ENCODE measurements at regions not wholly inside any gene's neighbourhood (a gene's known extent, or its start where the extent isn't known, plus 50 kb on each side); places are given as distances from the start of the nearest gene placed in this dataset.
"Not testable (repeated sequence)": the region's sequence is repeated elsewhere in the genome, so short reads cannot be mapped to it uniquely, and the experiment has no call there.

DNA sequence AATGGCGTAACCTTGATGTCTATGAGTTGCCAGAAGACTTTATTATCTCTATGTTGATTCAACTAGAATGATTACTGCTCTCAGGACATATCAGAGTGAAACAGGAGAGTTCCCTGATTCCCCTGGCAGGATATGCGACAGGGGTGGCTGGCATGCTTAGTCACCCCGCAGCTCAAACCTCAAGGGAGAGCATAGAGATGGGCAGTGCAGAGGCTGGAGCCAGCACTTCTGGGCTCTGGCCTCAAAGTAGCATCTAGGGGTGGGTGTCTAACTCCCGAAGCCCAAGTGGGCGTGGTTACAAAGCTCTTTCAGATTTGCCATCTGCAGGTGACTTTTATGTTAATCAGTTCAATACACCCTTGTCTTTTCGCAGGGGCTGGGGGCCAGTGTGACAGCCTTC lies 391.6 kb downstream of the ADCYAP1 start:
- DNase-seq (ENCODE audit: low spot score): no peak

GRCh38 chr18:1302861-1303260 lies 398.2 kb downstream of the ADCYAP1 start:
- DNase-seq (ENCODE audit: low spot score): no peak

DNA sequence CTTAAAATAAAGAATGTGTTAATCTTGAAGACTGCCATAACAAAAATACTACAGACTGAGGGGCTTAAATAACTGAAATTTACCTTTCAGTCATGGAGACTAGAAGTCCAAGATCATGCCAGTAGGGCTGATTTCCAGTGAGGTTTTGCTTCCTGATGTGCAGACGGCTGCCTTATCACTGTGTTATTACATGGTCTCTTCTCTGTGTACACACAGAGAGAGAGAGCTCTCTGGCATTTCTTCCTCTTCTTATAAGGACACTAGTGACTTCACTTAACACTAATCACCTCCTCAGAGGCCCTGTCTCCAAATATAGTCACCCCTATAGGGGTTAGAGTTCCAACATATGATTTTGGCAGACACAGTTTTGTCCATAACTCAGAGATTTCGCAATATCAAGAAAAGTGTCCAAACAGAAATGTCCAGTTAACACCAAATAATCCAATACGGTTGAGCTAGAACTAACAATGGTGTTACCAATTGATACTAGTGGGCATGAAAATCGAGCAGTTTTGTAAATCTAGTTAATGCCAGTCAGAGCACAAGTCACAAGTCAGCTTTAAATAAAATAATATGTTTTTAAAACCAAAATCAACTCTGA lies 399.8 kb downstream of the ADCYAP1 start:
- DNase-seq (ENCODE audit: low spot score): no peak

DNA sequence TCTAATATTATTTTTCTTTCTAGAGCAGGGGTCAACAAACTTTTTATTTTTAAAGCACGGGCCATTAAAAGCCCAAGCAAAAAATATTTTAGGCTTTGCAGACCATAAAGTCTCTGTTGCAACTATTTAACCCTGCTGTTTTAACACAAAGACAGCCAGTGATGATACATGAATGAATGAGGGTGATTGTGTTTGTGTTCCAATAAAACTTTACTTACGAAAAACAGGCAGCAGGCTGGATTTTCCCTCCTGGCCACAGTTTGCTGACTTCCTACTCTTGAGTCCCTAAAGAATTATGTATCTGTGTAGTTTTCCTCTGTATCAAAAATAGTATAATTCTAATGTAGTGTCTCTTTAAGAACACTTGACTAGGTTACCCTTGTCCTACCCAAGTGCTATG lies 402.0 kb downstream of the ADCYAP1 start:
- no peak for DNase-seq (ENCODE audit: low spot score)

GRCh38 chr18:1308686-1309085 lies 404.0 kb downstream of the ADCYAP1 start:
- DNase-seq (ENCODE audit: low spot score): no peak

GRCh38 chr18:1311376-1311775 lies 406.7 kb downstream of the ADCYAP1 start:
- DNase-seq (ENCODE audit: low spot score): no peak

GRCh38 chr18:1335345-1335744 lies 430.7 kb downstream of the ADCYAP1 start:
- DNase-seq (ENCODE audit: low spot score): not testable (repeated sequence)

GRCh38 chr18:1350931-1351450 lies 446.3 kb downstream of the ADCYAP1 start:
- DNase-seq (ENCODE audit: low spot score): no peak

DNA sequence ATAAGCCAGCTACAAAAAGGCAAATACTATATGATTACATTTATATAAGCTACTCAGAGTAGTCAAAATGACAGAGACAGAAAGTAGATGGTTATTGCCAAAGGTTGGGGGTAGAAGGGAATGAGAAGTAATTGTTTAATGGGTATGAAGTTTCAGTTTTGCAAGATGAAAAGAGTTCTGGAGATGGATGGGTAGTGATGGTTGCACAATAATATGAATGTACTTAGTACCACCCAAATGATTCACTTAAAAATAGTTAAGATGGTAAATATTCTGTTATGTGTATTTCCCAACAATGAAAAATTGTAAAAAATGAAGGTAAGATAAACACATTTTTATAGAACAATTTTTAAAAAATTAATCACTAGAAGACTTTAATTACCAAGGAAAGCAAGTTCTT lies 448.4 kb downstream of the ADCYAP1 start:
- DNase-seq (ENCODE audit: low spot score): no peak

DNA sequence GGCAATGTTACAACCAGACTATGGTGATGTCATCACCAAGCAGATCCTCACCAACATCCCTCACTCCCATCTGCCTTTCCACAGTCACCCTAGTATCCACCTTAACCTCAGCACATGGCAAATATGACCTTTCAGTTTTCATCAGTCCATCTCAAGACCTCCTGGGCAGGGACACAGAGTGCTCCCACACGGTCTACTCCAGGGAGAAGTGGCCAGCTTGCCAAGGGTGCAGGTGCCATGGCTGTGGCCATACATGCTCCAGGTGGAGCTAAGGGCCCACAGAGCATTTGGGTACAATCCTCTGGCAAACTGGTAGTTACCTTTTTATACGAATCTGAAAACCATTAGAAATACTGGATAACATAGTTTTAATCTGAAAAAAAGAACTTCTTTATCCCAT lies 453.1 kb downstream of the ADCYAP1 start:
- no peak for DNase-seq (ENCODE audit: low spot score)

DNA sequence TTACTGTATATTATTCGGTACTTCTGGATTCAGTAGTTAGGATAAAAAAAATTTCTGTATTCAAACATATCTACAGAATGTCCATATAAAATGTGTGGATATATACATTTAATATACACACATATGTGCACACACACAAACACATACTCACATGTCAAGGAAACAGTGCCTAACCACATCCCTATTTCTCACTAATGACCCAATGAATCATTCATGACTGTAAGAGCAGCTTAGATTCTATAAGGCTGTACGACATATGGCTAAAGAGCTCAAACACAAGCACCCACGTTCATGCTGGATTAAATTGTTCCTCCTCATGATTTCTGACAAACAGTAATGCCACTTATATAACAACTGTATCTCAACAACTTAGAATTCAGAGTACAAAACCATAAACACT lies 457.3 kb downstream of the ADCYAP1 start:
- no peak for DNase-seq (ENCODE audit: low spot score)

DNA sequence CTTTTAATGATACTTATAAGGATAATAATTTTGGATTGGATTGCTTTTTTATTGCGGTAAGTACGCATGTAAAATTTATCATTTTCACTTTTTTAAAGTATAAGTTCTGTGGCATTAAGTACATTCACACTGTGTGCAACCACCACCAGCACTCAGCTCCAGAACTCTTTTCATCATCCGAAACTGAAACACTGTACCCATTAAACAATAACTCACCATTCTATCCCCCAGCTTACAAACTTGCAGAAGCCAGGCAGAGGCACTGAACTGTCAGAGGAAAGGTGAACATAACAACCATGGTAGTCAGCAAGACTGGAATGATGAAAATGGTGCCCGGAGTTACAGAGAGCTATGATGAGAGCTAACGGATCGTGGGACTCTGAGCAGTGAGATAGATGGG lies 465.9 kb downstream of the ADCYAP1 start:
- DNase-seq (ENCODE audit: low spot score): no peak

DNA sequence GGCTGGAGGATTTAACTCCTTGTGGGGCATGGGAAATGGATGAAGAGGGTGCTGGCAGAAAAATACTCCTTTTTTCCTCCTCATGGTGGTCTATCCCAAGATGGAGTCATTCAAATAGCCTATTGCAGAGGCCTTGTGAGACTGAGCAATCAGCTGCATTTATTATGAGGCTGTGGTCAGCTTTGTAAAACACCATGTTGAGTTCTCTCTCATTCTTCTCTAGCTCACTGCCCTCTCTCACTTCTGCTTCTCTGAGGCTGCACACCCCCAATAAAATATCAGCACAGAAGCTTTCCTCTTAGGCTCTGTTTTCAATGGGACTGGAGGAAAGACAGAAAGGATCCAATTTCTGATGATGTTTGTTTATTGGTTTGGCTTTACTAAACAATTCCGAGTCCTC lies 467.1 kb downstream of the ADCYAP1 start:
- no peak for DNase-seq (ENCODE audit: low spot score)

GRCh38 chr18:1383465-1383864 lies 478.8 kb downstream of the ADCYAP1 start:
- DNase-seq (ENCODE audit: low spot score): no peak

DNA sequence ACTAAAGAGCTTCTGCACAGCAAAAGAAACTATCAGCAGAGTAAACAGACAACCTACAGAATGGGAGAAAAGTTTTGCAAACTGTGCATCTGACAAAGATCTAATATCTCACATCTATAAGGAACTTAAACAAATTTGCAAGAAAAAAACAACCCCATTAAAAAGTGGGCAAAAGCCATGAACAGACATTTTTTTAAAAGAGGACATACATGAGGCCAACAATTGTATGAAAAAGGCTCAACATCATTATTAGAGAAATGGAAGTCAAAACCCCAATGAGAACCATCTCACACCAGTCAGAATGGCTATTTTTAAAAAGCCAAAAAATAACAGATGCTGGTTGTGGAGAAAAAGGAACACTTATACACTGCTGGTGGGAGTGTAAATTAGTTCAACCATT lies 483.8 kb downstream of the ADCYAP1 start:
- not testable (repeated sequence) for DNase-seq (ENCODE audit: low spot score)

GRCh38 chr18:1392046-1392445 lies 487.4 kb downstream of the ADCYAP1 start:
- peak; percentile 35 for DNase-seq (ENCODE audit: low spot score)

DNA sequence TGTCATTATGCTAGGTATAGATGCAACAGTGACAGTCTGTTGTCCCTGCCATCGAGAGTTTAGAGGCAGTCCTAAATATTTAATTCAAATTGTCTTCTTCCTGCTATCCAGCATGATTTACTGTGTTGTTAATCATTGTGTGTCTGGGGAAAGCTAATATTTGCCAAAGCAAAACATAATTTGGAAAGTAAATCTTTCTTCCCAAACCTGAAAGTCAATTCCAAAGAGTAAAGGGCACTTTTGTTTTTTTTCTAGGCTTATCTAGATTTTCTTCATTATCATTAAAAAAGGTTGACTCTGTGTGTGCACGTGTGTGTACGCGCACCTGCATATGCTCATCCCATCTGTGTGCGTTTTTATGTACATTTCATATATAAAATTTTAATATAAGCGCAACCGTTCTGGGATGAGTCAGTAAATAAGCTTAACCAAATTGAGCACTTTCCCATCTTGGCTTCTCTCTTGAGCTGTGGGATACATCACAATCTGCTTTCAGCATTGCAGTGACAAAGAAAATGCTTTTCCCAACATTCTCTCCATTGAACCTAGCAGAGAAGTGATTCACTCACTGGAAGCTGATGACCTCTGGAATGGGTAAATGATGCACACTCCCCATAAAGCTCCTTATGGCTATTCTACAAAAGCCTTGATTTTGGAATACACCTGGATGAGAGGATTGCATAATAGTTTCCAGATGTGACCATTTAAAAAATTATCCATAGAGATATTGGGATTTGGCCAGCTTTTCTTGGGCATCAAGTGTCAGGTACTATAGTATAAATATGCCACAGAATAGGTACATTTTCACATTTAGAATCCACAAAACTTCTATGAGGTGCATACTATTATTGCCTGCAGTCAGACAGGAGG lies 488.4 kb downstream of the ADCYAP1 start:
- no peak for DNase-seq (ENCODE audit: low spot score)

DNA sequence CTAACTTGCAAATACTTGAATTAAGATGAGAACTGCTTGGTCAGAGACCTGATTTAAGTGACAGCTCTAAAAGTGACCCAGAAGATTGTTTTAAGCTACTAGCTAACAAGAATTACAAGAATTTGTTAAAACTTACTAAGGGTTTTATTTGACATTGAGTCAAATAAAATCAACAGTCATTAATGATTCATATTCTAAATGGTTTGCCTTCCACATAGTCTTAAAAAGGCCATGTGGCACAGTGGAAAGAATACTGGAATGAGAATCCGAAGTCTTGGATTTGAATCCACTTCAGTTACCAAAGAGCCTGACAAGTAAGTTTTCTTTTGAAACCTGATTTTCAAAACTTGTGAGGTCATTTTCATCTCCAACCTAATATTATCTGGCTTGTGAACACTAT lies 489.3 kb downstream of the ADCYAP1 start:
- DNase-seq (ENCODE audit: low spot score): no peak

DNA sequence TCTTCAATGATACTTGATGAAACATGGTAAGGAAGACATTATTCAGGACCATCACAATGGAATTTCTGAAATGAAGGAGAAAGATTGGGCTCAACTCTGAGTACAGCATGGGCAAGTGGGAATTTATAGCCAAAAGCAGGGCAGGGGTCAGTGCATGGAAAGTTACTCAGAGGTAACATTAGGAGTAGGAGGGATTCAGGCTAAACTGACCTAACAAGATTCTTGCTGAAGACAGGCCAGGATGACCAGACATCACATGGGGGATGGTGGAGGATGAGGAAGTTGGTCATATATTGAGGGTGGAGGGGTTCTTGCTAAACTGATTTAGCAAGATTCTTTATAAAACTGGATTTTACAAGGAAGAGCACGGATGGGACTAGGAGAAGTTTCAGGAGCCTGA lies 489.8 kb downstream of the ADCYAP1 start:
- no peak for DNase-seq (ENCODE audit: low spot score)

DNA sequence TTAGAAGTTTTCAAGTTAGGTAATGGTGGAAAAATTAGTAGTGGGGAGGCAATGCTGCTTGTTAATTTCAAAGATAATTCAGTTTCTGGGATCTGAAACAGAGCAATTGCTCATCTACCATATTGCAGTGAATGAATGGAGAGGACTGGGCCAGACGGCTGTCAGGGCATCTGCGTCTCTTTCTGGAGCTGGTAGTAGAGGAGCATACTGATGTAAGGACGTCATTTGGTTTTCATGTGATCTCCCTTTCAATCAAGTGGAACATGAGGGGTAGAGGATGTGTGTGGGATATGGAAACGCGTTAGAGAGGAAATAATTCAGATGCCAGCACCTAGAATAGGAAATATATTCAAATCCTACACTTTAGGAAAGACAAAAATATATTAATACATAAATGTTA lies 490.3 kb downstream of the ADCYAP1 start:
- DNase-seq (ENCODE audit: low spot score): no peak

DNA sequence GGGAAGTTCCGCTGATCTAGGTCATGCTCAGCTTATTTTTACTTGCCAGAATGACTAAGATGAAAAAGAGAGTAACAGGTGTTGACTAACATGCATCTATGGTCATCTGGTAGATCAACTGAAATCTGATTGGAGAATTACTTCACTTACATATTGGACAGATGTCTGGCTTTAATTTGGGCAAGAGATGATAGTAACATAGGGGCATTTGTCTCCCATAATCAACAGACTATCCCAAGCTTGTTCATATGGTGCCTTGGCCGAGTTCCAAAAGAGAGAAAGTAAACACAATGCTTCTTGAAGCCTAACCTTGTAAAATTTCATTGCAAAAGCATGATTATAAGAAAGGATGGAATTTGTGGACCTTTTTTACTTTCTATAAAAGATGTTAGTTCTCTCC lies 503.7 kb downstream of the ADCYAP1 start:
- no peak for DNase-seq (ENCODE audit: low spot score)

DNA sequence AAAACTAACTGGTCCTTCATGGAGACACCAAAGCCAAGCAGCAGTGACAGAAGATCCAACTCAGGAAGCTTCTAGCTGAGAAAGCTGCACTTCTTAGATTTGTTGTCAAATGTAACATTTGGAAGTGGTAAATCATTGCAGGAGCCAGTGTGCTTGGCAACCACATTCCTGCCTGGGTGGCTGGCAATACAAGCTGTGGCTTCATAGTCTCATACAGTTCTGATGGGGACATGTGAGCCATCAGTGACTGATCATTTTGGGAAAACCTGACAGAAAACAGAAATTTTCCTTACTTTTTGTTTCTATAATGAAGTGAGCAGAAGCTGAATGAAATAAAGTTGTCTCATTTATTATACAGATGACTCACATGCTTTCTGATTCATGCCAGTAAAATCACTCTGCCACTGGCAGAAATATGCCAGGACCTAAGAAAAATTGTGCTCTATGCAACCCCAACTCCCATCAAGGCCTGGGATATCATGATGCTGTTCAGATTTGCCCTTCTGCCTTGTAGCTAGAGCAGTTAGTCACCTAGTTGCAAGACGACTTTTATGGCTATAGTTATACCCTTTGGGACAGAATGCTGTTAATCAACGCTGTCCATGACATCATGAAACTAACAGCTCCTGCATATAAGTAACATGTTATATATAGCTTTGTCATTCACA lies 508.1 kb downstream of the ADCYAP1 start:
- no peak for DNase-seq (ENCODE audit: low spot score)

DNA sequence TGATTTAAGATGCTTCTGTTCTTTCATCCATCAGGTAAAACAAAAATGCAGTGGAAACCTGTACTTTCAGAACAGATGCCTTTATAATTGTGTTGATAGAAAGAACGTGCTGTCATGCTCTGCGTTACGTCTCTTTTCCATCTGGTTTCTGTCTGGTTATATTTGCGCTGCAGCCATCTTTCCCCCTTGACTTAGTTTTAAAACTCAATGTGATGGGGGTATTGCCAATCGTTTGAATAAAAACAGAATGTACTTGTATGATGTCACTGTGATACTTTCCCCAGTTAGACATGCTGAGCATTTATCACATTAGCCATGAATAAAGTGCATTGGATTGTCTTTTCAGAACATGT lies 508.6 kb downstream of the ADCYAP1 start:
- no peak for DNase-seq (ENCODE audit: low spot score)

All from HuH-7.5 (cell line).